Neural progenitor cell (in vitro differentiated cells): ENCODE measurements at regions not wholly inside any gene's neighbourhood (a gene's known extent, or its start where the extent isn't known, plus 50 kb on each side); places are given as distances from the start of the nearest gene placed in this dataset.

Experiments used
- CTCF ChIP-seq: fragments of 200-600 bp; sonication (generic); IDR thresholded peaks from 2 replicates; pipeline ENCODE4 v1.5.1; 2017; ENCODE audit warnings: antibody characterized with exemption, mild to moderate bottlenecking
- EZH2 ChIP-seq: fragments of 200-600 bp; sonication (generic); IDR thresholded peaks from 2 replicates; pipeline ENCODE4 v1.6.1; 2017; ENCODE audit warnings: antibody characterized with exemption, mild to moderate bottlenecking, moderate library complexity
- EZH2phosphoT487 ChIP-seq: fragments of 200-600 bp; sonication (generic); IDR thresholded peaks from 2 replicates; pipeline ENCODE4 v1.6.1; 2017; ENCODE audit warnings: antibody characterized with exemption

GRCh38 chr13:62019858-62020257, 604.2 kb upstream of the PCDH20 start:
- TF ChIP-seq EZH2phosphoT487 (no peak), EZH2 (no peak), CTCF (no peak)
